HG03108 (cell line): ENCODE measurements at regions not wholly inside any gene's neighbourhood (a gene's known extent, or its start where the extent isn't known, plus 50 kb on each side); places are given as distances from the start of the nearest gene placed in this dataset.
"Not testable (repeated sequence)": the region's sequence is repeated elsewhere in the genome, so short reads cannot be mapped to it uniquely, and the experiment has no call there.

Experiments
- ATAC-seq: cut with Tn5 transposase; IDR thresholded peaks from one replicate; pipeline ENCODE4 v1.9.1; 2021; ENCODE audit warnings: moderate library complexity; ENCODE audit not compliant: unreplicated experiment

DNA sequence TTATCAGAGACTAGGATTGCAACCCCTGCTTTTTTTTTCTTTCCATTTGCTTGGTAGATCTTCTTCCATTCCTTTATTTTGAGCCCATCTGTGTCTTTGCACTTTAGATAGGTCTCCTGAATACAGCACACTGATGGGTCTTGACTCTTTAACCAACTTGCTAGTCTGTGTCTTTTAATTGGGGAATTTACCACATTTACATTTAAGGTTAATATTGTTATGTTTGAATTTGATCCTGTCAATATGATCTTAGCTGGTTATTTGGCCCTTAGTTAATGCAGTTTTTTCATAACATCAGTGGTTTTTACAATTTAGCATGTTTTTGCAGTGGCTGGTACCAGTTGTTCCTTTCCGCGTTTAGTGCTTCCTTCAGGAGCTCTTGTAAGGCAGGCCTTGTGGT is 437.2 kb downstream of the ARL4A start:
- not testable (repeated sequence) for ATAC-seq

DNA sequence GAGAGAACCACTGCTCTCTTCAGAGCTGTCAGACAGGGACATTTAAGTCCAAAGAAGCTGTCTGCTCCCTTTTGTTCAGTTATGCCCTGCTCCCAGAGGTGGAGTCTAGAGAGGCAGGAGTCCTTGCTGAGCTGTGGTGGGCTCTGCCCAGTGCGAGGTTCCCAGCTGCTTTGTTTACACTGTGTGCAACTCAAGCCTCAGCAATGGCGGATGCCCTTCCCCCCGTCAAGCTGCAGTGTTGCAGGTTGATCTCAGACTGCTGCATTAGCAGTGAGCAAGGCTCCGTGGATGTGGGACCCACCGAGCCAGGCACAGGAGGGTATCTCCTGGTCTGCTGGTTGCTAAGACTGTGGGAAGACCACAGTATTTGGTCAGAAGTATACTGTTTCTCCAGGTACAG is 438.9 kb downstream of the ARL4A start:
- no peak for ATAC-seq

GRCh38 chr7:13130321-13130720 is 442.9 kb downstream of the ARL4A start:
- ATAC-seq = no peak

GRCh38 chr7:13130906-13131305 is 443.5 kb downstream of the ARL4A start:
- ATAC-seq = not testable (repeated sequence)

DNA sequence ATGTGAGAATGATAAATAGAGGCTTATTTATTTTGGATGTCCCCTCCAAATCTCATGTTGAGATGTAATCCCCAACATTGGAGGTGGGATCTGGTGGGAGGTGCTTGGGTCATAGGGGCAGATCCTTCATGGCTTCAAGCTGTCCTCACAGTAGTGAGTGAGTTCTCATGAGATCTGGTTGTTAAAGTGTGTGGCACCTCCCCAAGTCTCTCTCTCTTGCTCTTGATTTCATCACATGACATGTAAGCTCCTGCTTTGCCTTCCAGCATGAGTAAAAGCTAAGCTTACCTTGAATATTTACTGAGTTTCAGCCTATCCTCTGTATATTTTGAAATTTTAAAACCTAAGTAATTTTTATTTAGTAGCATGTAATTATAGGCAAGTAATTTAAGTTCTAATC is 444.9 kb downstream of the ARL4A start:
- no peak for ATAC-seq

GRCh38 chr7:13136345-13136744 is 448.9 kb downstream of the ARL4A start:
- not testable (repeated sequence) for ATAC-seq

DNA sequence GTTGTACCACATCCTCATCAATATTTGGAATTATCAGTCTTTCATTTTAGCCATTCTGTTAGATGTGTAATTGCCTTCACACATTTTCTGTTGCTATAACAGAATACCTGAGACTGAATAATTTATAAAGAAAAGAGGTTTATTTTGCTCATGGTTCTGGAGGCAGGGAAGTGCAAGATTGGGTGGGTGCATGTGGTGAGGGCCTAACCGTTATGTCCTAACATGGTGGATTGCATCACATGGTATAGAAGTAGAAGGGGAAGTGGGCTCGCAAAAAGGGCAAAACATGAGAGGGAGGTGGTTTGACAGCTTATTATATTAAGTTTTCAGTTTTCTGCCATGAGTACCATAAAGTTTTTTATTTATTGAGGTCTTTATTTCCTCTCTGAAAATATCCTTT is 452.0 kb downstream of the ARL4A start:
- no peak for ATAC-seq

DNA sequence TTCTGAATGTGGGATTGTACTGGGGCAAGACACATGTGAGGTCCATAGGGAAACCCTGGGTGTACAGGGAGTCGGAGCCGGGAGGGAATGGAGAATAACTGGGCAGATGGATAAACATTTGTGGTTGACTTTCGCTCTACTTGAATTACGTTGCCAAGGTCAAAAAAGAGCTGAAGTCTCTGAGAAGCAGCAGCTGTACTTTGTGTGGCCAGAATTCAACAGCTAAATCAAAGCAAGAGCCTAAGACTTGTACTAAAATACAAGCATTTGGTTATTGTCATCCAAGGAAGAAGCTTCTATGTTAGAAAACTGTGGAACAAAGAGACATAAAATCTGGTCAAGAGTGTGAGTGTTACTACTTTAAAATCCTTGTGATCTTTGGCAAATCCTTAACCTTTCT is 457.2 kb downstream of the ARL4A start:
- ATAC-seq = no peak

DNA sequence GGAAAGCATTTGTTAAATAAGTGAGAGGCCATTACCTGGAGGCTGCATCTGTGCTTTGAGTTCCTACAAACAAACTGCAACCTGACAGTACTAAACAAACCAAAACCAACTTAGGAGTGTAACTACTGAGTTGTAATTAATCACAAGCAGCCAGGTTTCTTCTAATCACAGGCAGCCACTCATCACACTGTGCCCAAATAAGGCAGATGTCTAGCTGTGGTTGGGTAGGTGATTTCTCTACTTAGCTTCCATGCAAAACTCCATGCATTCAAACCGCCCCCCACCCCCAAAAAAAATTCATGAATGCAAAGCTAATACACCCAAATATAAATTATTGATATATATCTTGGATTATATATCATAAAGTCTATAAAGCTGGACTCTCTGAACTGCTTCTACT is 461.1 kb downstream of the ARL4A start:
- no peak for ATAC-seq

DNA sequence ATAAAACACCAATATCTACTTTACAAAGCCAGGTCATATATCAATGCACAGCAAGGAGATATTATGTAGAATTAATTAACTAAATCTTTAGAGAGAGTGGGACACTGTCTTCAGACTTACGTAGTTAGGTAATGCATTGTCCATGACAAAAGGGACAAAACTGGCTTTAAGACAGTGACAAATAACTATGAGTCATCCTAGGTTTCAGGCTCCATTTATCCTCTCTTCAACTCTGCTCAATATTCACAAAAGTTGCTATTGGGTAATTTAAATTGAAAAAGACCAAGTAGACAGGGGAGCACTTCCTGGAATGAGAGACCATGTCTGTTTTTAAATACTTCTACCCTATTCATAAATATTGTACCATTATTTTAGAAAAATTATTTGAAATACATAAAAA is 464.5 kb downstream of the ARL4A start:
- no peak for ATAC-seq

GRCh38 chr7:13152755-13153154 is 465.3 kb downstream of the ARL4A start:
- ATAC-seq = no peak

DNA sequence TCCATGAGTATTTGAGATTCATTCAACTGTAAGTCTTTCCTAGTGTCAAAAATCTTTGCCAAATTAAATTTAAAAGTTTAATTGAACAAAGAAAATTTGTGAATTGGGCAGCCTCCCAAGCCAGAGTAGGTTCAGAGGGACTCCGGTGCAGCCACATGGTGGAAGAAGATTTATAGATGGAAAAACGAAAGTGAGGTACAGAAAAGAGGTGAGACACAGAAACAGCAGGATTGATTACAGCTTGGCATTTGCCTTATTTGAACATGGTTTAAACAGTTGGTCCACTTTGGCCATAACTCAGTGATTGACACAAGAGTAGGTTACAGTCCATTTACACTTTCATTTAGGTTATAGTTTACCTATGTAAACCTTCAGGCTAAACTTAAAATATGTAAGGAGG is 465.8 kb downstream of the ARL4A start:
- ATAC-seq = no peak

DNA sequence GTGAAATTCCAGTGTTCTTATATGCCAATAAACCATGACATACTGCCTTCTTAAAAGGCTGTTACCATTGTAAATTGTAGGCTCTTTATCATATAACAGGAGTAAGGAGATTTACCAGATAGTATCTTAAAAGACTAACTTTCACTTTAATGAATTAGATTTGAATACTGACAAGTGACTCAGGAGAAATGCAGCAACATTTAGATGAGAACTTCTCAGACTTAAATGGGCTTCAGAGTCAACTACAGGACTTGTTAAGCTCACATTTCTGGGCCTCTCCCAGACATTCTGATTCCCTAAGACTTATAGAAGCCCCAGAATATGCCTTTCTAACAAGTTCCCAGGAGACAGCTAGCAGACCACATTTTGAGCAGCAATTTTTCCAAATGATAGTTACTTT is 466.3 kb downstream of the ARL4A start:
- no peak for ATAC-seq

GRCh38 chr7:13155188-13155587 is 467.8 kb downstream of the ARL4A start:
- no peak for ATAC-seq

GRCh38 chr7:13159003-13159402 is 471.6 kb downstream of the ARL4A start:
- no peak for ATAC-seq

- no peak for ATAC-seq
These were observed 472.2 kb downstream of the ARL4A start for GRCh38 chr7:13159467-13160184.

DNA sequence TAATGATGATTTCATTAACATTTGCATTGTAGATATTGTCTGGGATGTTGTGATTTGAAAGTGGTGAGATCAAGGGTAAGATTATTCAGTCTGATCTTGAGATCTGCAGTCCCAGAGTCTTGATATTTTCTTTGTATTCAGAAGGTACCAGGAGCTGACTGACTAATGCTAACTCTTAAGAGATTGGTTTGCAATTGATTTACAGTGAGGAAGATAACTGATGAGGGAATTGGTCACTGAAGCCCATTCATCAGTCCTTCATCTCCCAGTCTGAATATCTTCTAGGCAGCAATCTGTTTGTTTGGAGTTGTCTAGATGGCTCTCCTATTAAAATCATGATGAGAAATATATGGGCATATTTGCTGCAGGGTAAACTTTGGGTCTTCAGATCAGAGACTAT is 473.7 kb downstream of the ARL4A start:
- ATAC-seq = no peak

- ATAC-seq = no peak
These were observed 478.4 kb downstream of the ARL4A start for GRCh38 chr7:13165854-13166253.

DNA sequence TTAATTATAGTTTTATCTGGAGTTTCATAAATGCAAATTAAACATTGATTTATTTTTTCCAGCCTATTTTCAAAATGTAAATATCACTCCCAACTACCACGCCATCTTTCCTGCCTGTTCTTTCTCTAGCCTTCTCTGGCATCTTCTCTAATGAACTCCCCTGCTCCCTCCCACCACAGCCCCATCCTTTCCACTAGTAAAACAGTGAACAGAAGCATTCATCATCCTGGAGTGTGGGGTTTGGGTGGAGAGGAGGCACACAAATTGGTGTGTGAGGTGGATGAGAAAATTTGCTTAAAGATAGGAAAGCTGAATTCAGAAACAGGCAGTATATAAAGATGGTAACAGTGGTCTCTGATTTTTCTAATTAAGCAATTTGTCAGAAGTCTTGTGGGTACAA is 479.4 kb downstream of the ARL4A start:
- ATAC-seq = no peak

DNA sequence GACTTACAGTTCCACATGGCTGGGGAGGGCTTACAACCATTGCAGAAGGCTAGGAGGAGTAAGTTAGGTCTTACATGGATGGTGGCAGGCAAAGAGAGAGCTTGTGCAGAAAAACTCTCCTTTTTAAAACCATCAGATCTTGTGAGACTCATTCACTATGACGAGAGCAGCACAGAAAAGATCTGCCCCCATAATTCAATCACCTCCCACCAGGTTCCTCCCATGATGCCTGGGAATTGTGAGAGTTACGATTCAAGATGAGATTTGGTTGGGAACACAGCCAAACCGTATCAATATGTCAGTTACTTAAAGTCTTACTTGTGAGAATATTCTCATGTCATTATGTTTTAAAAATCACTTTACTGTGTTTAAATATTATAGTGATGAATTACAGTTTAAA is 481.9 kb downstream of the ARL4A start:
- ATAC-seq = no peak

DNA sequence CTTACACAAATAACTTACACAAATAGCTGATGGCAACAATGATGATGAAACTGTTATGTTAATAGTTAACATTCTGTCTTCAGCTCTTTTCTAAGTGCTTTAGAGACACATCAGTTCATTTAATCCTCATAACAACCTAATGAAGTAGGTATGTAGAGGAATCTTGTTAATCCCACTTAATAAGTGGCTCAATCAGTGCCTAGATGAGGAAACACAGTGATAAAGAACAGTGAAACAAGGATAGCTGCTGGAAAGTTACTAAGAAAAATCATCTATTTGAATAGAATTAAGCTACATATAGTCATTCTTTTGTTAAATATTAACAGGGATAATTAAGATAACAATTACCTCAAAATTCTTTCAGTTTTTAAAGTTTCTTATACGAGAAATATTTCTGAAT is 487.6 kb downstream of the ARL4A start:
- ATAC-seq = no peak

DNA sequence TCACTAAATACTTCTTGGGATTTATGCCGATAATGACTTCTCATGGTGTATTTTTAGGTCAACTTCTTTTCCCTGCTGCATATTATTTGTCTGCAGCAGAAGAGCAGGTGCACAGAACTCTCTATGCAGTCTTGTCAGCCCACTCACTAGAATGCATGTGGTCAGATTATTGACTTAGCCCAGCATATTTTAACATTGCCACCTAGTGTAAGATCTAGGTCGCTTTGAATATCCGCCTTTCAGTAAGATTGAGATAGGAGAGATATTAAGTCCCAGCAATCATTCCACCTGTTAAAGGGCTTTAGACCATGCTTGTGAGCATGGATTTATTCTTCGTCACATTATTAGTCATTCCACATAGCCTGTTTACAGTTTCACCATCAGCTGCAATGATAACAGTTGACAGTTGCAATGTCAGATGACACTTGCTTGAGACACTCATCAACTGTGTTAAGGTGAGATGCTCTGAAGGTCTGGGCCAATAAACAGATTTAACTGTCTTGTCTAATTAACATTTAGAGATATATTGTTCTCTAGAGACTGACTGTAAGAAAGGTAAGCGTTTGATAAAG is 491.7 kb downstream of the ARL4A start:
- no peak for ATAC-seq
